DND-41 (cell line): ENCODE measurements at regions not wholly inside any gene's neighbourhood (a gene's known extent, or its start where the extent isn't known, plus 50 kb on each side); places are given as distances from the start of the nearest gene placed in this dataset.
"Not testable (repeated sequence)": the region's sequence is repeated elsewhere in the genome, so short reads cannot be mapped to it uniquely, and the experiment has no call there.

Source experiments
- EZH2 ChIP-seq: IDR thresholded peaks from 3 replicates; pipeline ENCODE4 v1.6.1; 2012; ENCODE audit warnings: borderline replicate concordance, low read depth, mild to moderate bottlenecking, moderate library complexity, low read length, inconsistent platforms; ENCODE audit not compliant: severe bottlenecking
- TF ChIP-seq, protein P1 (sequence below): IDR thresholded peaks from 2 replicates; pipeline ENCODE4 v1.5.1; 2012; ENCODE audit warnings: borderline replicate concordance, low read length, moderate library complexity, mild to moderate bottlenecking; ENCODE audit not compliant: poor library complexity, severe bottlenecking; ENCODE audit errors: extremely low read depth

DNA sequence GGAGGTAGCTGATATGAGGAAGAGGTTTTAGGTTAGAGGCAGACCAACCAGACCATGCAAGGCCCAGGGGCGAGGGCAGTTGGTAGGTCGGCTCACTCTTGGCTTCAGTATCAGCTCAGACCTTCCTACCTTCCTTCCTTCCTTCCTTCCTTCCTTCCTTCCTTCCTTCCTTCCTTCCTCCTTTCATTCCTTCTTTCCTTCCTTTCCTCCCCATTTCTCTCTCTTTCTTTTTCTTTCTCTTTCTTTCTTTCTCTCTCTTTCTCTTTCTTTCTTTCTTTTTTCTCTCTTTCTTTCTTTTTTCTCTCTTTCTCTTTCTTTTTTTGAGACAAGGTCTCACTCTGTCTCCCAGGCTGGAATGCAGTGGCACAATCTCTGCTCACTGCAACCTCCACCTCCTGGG, 89.1 kb downstream of the MAB21L3 start:
- not testable (repeated sequence) for TF ChIP-seq EZH2
- TF ChIP-seq, protein P1, sequence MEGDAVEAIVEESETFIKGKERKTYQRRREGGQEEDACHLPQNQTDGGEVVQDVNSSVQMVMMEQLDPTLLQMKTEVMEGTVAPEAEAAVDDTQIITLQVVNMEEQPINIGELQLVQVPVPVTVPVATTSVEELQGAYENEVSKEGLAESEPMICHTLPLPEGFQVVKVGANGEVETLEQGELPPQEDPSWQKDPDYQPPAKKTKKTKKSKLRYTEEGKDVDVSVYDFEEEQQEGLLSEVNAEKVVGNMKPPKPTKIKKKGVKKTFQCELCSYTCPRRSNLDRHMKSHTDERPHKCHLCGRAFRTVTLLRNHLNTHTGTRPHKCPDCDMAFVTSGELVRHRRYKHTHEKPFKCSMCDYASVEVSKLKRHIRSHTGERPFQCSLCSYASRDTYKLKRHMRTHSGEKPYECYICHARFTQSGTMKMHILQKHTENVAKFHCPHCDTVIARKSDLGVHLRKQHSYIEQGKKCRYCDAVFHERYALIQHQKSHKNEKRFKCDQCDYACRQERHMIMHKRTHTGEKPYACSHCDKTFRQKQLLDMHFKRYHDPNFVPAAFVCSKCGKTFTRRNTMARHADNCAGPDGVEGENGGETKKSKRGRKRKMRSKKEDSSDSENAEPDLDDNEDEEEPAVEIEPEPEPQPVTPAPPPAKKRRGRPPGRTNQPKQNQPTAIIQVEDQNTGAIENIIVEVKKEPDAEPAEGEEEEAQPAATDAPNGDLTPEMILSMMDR: not testable (repeated sequence)
